CD14-positive monocyte (primary cell): ENCODE measurements at regions not wholly inside any gene's neighbourhood (a gene's known extent, or its start where the extent isn't known, plus 50 kb on each side); places are given as distances from the start of the nearest gene placed in this dataset.

Experiments used
- DNase-seq, 3 donors: peaks; one replicate each; pipeline ENCODE4 v3.0.0-alpha.2; 2011 to 2022
- H2AFZ ChIP-seq: 2 replicates; pipeline ENCODE4 v1.6.0; 2012; ENCODE audit warnings: mild to moderate bottlenecking, low read depth, low read length, inconsistent platforms; ENCODE audit not compliant: insufficient read depth, poor library complexity, severe bottlenecking
- H3K27ac ChIP-seq, 2 donors: 1 replicate in 1 of 2; 2 replicates in 1 of 2; pipeline ENCODE4 v1.5.1; 2012 to 2013; ENCODE audit warnings: low read length in 2 of 2, control low read depth in 1 of 2, inconsistent platforms in 1 of 2, low read depth in 1 of 2, mild to moderate bottlenecking in 1 of 2
- H3K27me3 ChIP-seq, 2 donors: one replicate each; pipeline versions ENCODE4 v1.6.0 to v1.6.1; 2011 to 2013; ENCODE audit warnings: low read length in 2 of 2; ENCODE audit not compliant: control insufficient read depth in 2 of 2, insufficient read depth in 2 of 2
- H3K36me3 ChIP-seq, 2 donors: replicated peaks in 1 of 2; 1 replicate in 1 of 2; 2 replicates in 1 of 2; pipeline versions ENCODE4 v1.5.1 to v1.6.1; 2012 to 2013; ENCODE audit warnings: low read length in 2 of 2, control low read depth in 1 of 2, inconsistent platforms in 1 of 2, mild to moderate bottlenecking in 1 of 2; ENCODE audit not compliant: insufficient read depth in 2 of 2, control insufficient read depth in 1 of 2
- H3K4me1 ChIP-seq, 2 donors: 1 replicate in 1 of 2; 2 replicates in 1 of 2; pipeline versions ENCODE4 v1.5.1 to v1.6.1; 2012 to 2013; ENCODE audit warnings: low read length in 2 of 2, control low read depth in 1 of 2, inconsistent platforms in 1 of 2, mild to moderate bottlenecking in 1 of 2, moderate library complexity in 1 of 2; ENCODE audit not compliant: insufficient read depth in 2 of 2, control insufficient read depth in 1 of 2
- H3K4me2 ChIP-seq: replicated peaks from 2 replicates; pipeline ENCODE3; 2012; ENCODE audit warnings: low read length, moderate library complexity, mild to moderate bottlenecking; ENCODE audit not compliant: poor library complexity, severe bottlenecking; ENCODE audit errors: extremely low read depth
- H3K4me3 ChIP-seq, 3 experiments: fragments of 200-600 bp in 1 of 3; sonication (generic) in 1 of 3; replicated peaks in 1 of 3; 1 replicate in 2 of 3; 2 replicates in 1 of 3; pipeline ENCODE4 v1.5.1; 2011 to 2013; ENCODE audit warnings: low read length in 3 of 3, mild to moderate bottlenecking in 3 of 3, control low read depth in 2 of 3, low read depth in 2 of 3, inconsistent platforms in 1 of 3, moderate library complexity in 1 of 3
- H3K79me2 ChIP-seq: 2 replicates; pipeline ENCODE4 v1.6.0; 2012; ENCODE audit warnings: mild to moderate bottlenecking, control low read depth, inconsistent platforms, low read length, moderate library complexity; ENCODE audit not compliant: insufficient read depth
- H3K9ac ChIP-seq: 2 replicates; pipeline ENCODE4 v1.6.0; 2017; ENCODE audit warnings: low read length, mild to moderate bottlenecking; ENCODE audit not compliant: insufficient read depth, poor library complexity, severe bottlenecking
- H3K9me3 ChIP-seq, 2 donors: replicated peaks in 1 of 2; 1 replicate in 1 of 2; 2 replicates in 1 of 2; pipeline versions ENCODE4 v1.5.1 to v1.6.1; 2012 to 2013; ENCODE audit warnings: low read length in 2 of 2, control low read depth in 1 of 2; ENCODE audit not compliant: control insufficient read depth in 1 of 2, insufficient read depth in 1 of 2
- H4K20me1 ChIP-seq: 2 replicates; pipeline ENCODE4 v1.6.0; 2012; ENCODE audit warnings: mild to moderate bottlenecking, low read length, control low read depth, moderate library complexity; ENCODE audit not compliant: insufficient read depth
- H3K27ac Mint-ChIP-seq, 7 donors: one replicate each; pipeline ENCODE4 v1.8.0; 2020; ENCODE audit warnings: mild to moderate bottlenecking in 7 of 7, mixed read lengths in 7 of 7, moderate library complexity in 6 of 7, inconsistent platforms in 2 of 7
- H3K27me3 Mint-ChIP-seq, 3 donors: one replicate each; pipeline ENCODE4 v1.8.0; 2021 to 2022; ENCODE audit warnings: low read depth in 3 of 3, mild to moderate bottlenecking in 3 of 3, mixed read lengths in 3 of 3, moderate library complexity in 3 of 3, inconsistent platforms in 1 of 3
- H3K36me3 Mint-ChIP-seq, 2 donors: one replicate each; pipeline ENCODE4 v1.8.0; 2020; ENCODE audit warnings: mixed read lengths in 2 of 2, inconsistent platforms in 1 of 2, mild to moderate bottlenecking in 1 of 2
- H3K4me1 Mint-ChIP-seq: one replicate; pipeline ENCODE4 v1.8.0; 2020; ENCODE audit warnings: mild to moderate bottlenecking, mixed read lengths
- H3K4me3 Mint-ChIP-seq, 2 donors: one replicate each; pipeline ENCODE4 v1.8.0; 2020; ENCODE audit warnings: mild to moderate bottlenecking in 2 of 2, mixed read lengths in 2 of 2, moderate library complexity in 1 of 2
- H3K9me3 Mint-ChIP-seq, 7 donors: one replicate each; pipeline ENCODE4 v1.8.0; 2020 to 2022; ENCODE audit warnings: mixed read lengths in 7 of 7, mild to moderate bottlenecking in 6 of 7, moderate library complexity in 6 of 7, inconsistent platforms in 2 of 7
- WGBS: methylation state at CpG from one replicate; pipeline ENCODE4 v1.1.5; 2013; ENCODE audit warnings: missing lambda C conversion rate; ENCODE audit not compliant: insufficient coverage; 5-methylcytosine and 5-hydroxymethylcytosine counted together
- intact Hi-C, 2 donors: fragments of 100-400 bp; cut with micrococcal nuclease; formaldehyde crosslinking; loops; one replicate each; pipeline versions ENCODE4 v1.15.0 to v1.15.1; 2023
- TF ChIP-seq, protein P1 (sequence below): fragments of 200-600 bp; IDR thresholded peaks from one replicate; pipeline ENCODE4 v1.8.0; 2022; ENCODE audit warnings: antibody characterized with exemption, mild to moderate bottlenecking

GRCh38 chr1:199122085-199122484 is 483.2 kb downstream of the PTPRC start:
- H3K36me3 ChIP-seq: no peaks in the 10 kb centered on the region
- H3K27ac ChIP-seq: no peak overlapping the region
- DNase-seq: no peak
- no peaks in the 10 kb centered on the region for H3K79me2 ChIP-seq
- no peaks in the 10 kb centered on the region for H3K9me3 ChIP-seq
- H3K4me1 ChIP-seq: no peaks in the 10 kb centered on the region
- Mint-ChIP-seq H3K9me3 (peaks cover 0 to 2% (median 0%) of the 10 kb centered on the region in 7 donors), H3K4me1 (peaks cover 3% of the 10 kb centered on the region), H3K4me3 (no peak overlapping the region), H3K27ac (no peak overlapping the region), H3K27me3 (no peaks in the 10 kb centered on the region), H3K36me3 (no peaks in the 10 kb centered on the region)
- intact Hi-C loops: no loop called here
- no peak overlapping the region for H3K4me2 ChIP-seq
- H3K27me3 ChIP-seq: no peaks in the 10 kb centered on the region
- no peaks in the 10 kb centered on the region for H4K20me1 ChIP-seq
- WGBS: no CpG with 5 or more reads among the region's 2 CpGs
- no peak overlapping the region for H3K9ac ChIP-seq
- no peak overlapping the region for H2AFZ ChIP-seq
- TF ChIP-seq, protein P1, sequence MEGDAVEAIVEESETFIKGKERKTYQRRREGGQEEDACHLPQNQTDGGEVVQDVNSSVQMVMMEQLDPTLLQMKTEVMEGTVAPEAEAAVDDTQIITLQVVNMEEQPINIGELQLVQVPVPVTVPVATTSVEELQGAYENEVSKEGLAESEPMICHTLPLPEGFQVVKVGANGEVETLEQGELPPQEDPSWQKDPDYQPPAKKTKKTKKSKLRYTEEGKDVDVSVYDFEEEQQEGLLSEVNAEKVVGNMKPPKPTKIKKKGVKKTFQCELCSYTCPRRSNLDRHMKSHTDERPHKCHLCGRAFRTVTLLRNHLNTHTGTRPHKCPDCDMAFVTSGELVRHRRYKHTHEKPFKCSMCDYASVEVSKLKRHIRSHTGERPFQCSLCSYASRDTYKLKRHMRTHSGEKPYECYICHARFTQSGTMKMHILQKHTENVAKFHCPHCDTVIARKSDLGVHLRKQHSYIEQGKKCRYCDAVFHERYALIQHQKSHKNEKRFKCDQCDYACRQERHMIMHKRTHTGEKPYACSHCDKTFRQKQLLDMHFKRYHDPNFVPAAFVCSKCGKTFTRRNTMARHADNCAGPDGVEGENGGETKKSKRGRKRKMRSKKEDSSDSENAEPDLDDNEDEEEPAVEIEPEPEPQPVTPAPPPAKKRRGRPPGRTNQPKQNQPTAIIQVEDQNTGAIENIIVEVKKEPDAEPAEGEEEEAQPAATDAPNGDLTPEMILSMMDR: no peak
- H3K4me3 ChIP-seq: no peak overlapping the region

DNA sequence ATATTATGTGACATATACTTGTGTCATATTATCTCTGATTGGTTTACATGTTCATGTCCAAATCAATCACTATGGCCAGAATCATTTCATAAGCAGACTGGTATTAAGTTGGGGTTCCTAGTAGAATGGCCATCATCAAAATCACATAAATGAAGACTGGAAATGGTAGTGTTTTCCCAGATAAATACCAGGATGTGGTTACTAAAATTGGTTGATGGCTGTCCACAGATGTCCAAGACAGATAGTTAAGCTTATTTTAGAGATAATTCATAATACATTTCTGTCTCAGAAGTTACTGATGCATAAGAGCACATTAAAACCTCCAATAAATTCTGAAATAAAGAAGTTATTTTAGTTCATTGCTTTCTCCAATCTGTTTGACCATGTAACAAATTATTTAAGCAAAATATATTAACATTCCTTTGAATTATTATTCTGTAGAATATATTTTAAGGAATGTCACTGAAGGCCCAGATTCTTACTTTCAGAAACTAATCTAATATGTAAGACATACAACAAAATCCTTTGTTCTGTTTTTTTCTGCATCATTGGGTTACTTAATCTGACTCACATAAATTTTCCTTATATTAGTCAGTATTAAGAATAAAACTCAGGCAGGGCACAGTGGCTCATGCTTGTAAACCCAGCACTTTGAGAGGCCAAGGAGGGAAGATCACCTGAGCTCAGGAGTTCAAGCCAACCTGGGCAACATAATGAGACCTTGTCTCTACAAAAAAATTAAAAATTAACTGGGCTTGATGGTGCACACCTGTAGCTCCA is 483.9 kb downstream of the PTPRC start:
- H3K4me2 ChIP-seq: no peak overlapping the region
- Mint-ChIP-seq H3K4me3 (no peak overlapping the region), H3K9me3 (peaks cover 0 to 2% (median 0%) of the 10 kb centered on the region in 7 donors), H3K27me3 (no peaks in the 10 kb centered on the region), H3K4me1 (peaks cover 3% of the 10 kb centered on the region), H3K27ac (no peak overlapping the region), H3K36me3 (no peaks in the 10 kb centered on the region)
- H3K4me1 ChIP-seq: no peaks in the 10 kb centered on the region
- no peak overlapping the region for H3K9ac ChIP-seq
- no peak for DNase-seq
- no peaks in the 10 kb centered on the region for H3K9me3 ChIP-seq
- H3K36me3 ChIP-seq: no peaks in the 10 kb centered on the region
- H3K4me3 ChIP-seq: no peak overlapping the region
- TF ChIP-seq, protein P1: no peak
- H4K20me1 ChIP-seq: no peaks in the 10 kb centered on the region
- no peaks in the 10 kb centered on the region for H3K79me2 ChIP-seq
- intact Hi-C loops: no loop called here
- no peaks in the 10 kb centered on the region for H3K27me3 ChIP-seq
- no peak overlapping the region for H3K27ac ChIP-seq
- no peak overlapping the region for H2AFZ ChIP-seq
